Frontal cortex (tissue), 3 donors: ENCODE measurements at regions not wholly inside any gene's neighbourhood (a gene's known extent, or its start where the extent isn't known, plus 50 kb on each side); places are given as distances from the start of the nearest gene placed in this dataset.

Experiments
- DNase-seq, 2 donors: peaks; one replicate each; pipeline ENCODE4 v3.0.0; 2012; ENCODE audit warnings: low spot score in 2 of 2
- FAIRE-seq: peaks from 2 replicates; lab custom pipeline; 2012; peaks lifted over from hg19 to GRCh38; lab: Jason Lieb, UNC
- donor health status: control.
- donor health status: control.
- donor health status: control.

- no peak for DNase-seq
- FAIRE-seq = no peak
Observed at GRCh38 chr10:131770946-131771633, 129.7 kb upstream of the PPP2R2D start.

- no peak for FAIRE-seq
- no peak for DNase-seq
Observed at GRCh38 chr10:131771634-131772358, 129.0 kb upstream of the PPP2R2D start.

- DNase-seq (no peak), FAIRE-seq (no peak)
Observed at GRCh38 chr10:131772441-131772840, 128.4 kb upstream of the PPP2R2D start.

- no peak for DNase-seq
- FAIRE-seq = no peak
Observed at GRCh38 chr10:131773370-131774343, 127.2 kb upstream of the PPP2R2D start.

- FAIRE-seq (no peak), DNase-seq (no peak)
Observed at GRCh38 chr10:131774681-131775085, 126.1 kb upstream of the PPP2R2D start.

- DNase-seq = no peak
- FAIRE-seq = no peak
Observed at GRCh38 chr10:131775433-131775832, 125.4 kb upstream of the PPP2R2D start.

- DNase-seq = no peak
- no peak for FAIRE-seq
Observed at GRCh38 chr10:131775833-131776232, 125.0 kb upstream of the PPP2R2D start.

- FAIRE-seq (no peak), DNase-seq (no peak)
Observed at GRCh38 chr10:131776496-131776895, 124.3 kb upstream of the PPP2R2D start.

GRCh38 chr10:131777162-131777561, 123.6 kb upstream of the PPP2R2D start:
- DNase-seq (no peak), FAIRE-seq (no peak)

GRCh38 chr10:131777921-131778320, 122.9 kb upstream of the PPP2R2D start:
- no peak for FAIRE-seq

GRCh38 chr10:131778385-131778784, 122.4 kb upstream of the PPP2R2D start:
- no peak for FAIRE-seq
- no peak for DNase-seq

More at GRCh38 chr10:131777921-131778320, 122.9 kb upstream of the PPP2R2D start:
- no peak for DNase-seq

- FAIRE-seq (no peak), DNase-seq (no peak)
Observed at GRCh38 chr10:131778842-131779241, 122.0 kb upstream of the PPP2R2D start.

GRCh38 chr10:131779661-131780394, 121.0 kb upstream of the PPP2R2D start:
- DNase-seq (no peak), FAIRE-seq (no peak)

GRCh38 chr10:131781076-131781475, 119.7 kb upstream of the PPP2R2D start:
- FAIRE-seq = no peak

GRCh38 chr10:131781791-131782190, 119.0 kb upstream of the PPP2R2D start:
- DNase-seq (no peak), FAIRE-seq (no peak)

More at GRCh38 chr10:131781076-131781475, 119.7 kb upstream of the PPP2R2D start:
- no peak for DNase-seq

- no peak for FAIRE-seq
- DNase-seq = no peak
Observed at GRCh38 chr10:131784363-131785120, 116.3 kb upstream of the PPP2R2D start.

- FAIRE-seq (no peak), DNase-seq (no peak)
Observed at GRCh38 chr10:131785121-131785460, 115.7 kb upstream of the PPP2R2D start.

GRCh38 chr10:131786756-131787605, 113.8 kb upstream of the PPP2R2D start:
- FAIRE-seq (peak; percentile 86), DNase-seq (peak in 1 of 2 donors; percentile 37)
